ENCODE measurements at regions not wholly inside any gene's neighbourhood (a gene's known extent, or its start where the extent isn't known, plus 50 kb on each side); places are given as distances from the start of the nearest gene placed in this dataset.

GRCh38 chr5:167242701-167243100 is 1048.7 kb upstream of the WWC1 start:
- no peak for DNase-seq

- no peak for DNase-seq
These were observed 1048.0 kb upstream of the WWC1 start for GRCh38 chr5:167243463-167243862.

- no peak for DNase-seq
These were observed 1046.9 kb upstream of the WWC1 start for GRCh38 chr5:167244583-167244982.

GRCh38 chr5:167245868-167246267 is 1045.6 kb upstream of the WWC1 start:
- no peak for DNase-seq

GRCh38 chr5:167247816-167248215 is 1043.6 kb upstream of the WWC1 start:
- no peak for DNase-seq

GRCh38 chr5:167248257-167248656 is 1043.2 kb upstream of the WWC1 start:
- DNase-seq = no peak

- no peak for DNase-seq
These were observed 1040.4 kb upstream of the WWC1 start for GRCh38 chr5:167250996-167251395.

GRCh38 chr5:167254132-167254531 is 1037.3 kb upstream of the WWC1 start:
- no peak for DNase-seq

GRCh38 chr5:167255926-167256325 is 1035.5 kb upstream of the WWC1 start:
- DNase-seq = no peak

- DNase-seq = no peak
These were observed 1031.6 kb upstream of the WWC1 start for GRCh38 chr5:167259806-167260205.

- DNase-seq = no peak
These were observed 1029.9 kb upstream of the WWC1 start for GRCh38 chr5:167261309-167262100.

- no peak for DNase-seq
These were observed 1028.3 kb upstream of the WWC1 start for GRCh38 chr5:167263185-167263584.

GRCh38 chr5:167264348-167264747 is 1027.1 kb upstream of the WWC1 start:
- DNase-seq = no peak

- no peak for DNase-seq
These were observed 1023.1 kb upstream of the WWC1 start for GRCh38 chr5:167268337-167268736.

GRCh38 chr5:167269146-167269545 is 1022.3 kb upstream of the WWC1 start:
- DNase-seq = no peak

GRCh38 chr5:167271081-167271480 is 1020.4 kb upstream of the WWC1 start:
- no peak for DNase-seq

- DNase-seq = no peak
These were observed 1019.9 kb upstream of the WWC1 start for GRCh38 chr5:167271511-167271910.

GRCh38 chr5:167280111-167280510 is 1011.3 kb upstream of the WWC1 start:
- DNase-seq = no peak

- no peak for DNase-seq
These were observed 1009.5 kb upstream of the WWC1 start for GRCh38 chr5:167281925-167282324.

- no peak for DNase-seq
These were observed 1007.8 kb upstream of the WWC1 start for GRCh38 chr5:167283691-167284090.

GRCh38 chr5:167284222-167284890 is 1007.1 kb upstream of the WWC1 start:
- DNase-seq = no peak

- no peak for DNase-seq
These were observed 1005.9 kb upstream of the WWC1 start for GRCh38 chr5:167285591-167285990.

- no peak for DNase-seq
These were observed 1004.6 kb upstream of the WWC1 start for GRCh38 chr5:167286891-167287290.

- no peak for DNase-seq
These were observed 1001.0 kb upstream of the WWC1 start for GRCh38 chr5:167290478-167290877.
